Globus pallidus (tissue), 1 donor: ENCODE measurements at regions not wholly inside any gene's neighbourhood (a gene's known extent, or its start where the extent isn't known, plus 50 kb on each side); places are given as distances from the start of the nearest gene placed in this dataset.
"Not testable (repeated sequence)": the region's sequence is repeated elsewhere in the genome, so short reads cannot be mapped to it uniquely, and the experiment has no call there.

Source experiments
- DNase-seq: peaks from one replicate; pipeline ENCODE4 v3.0.0-alpha.2; 2015; ENCODE audit warnings: low spot score

- DNase-seq: no peak
Observed at GRCh38 chr4:103853146-103853545, 133.4 kb upstream of the TACR3 start.

DNA sequence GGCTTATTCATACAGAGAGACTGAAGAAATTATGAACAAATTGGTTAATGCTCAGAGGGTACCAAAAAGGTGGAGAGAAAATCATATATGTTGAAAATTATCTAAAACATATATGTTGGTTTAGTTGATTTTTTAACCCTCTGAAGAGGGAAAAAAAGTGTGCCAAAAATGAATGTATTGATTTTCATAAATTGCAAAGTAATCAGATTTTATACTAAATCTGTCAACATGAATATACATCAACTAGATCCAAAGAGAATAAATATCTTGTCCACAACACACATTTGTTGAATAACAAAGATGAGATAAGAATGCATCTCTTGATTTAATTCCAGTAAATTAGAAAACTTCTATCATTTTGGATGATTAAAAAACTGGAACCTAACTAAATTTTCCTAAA, 125.3 kb upstream of the TACR3 start:
- no peak for DNase-seq

DNA sequence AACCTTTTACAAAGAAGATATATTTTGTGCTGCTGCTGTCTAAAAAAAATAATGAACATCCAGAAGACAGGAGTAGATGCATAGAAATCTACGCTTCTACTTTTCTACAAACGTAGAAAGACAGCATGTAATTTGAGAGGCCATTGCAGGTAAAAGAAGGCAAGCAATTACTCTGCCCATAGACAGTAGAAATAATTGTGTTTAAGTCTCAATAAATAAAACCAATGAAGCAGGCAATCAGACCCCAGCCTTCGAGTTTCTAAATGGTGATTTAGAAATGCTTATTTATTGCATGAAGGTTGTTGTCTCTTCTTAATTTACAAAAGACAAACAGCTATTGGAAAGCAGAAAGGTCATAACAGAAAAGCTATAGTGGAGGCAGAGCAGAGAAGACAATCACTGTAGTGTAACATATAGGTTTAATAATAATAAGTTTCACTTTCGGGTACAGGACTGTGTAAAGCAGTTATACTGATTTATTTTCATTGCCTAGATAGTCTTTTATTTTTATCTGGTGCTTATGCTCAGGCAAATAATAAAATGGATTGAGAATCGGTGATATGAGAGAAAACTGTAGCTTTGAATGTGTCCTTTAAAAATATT, 123.0 kb upstream of the TACR3 start:
- DNase-seq: no peak

DNA sequence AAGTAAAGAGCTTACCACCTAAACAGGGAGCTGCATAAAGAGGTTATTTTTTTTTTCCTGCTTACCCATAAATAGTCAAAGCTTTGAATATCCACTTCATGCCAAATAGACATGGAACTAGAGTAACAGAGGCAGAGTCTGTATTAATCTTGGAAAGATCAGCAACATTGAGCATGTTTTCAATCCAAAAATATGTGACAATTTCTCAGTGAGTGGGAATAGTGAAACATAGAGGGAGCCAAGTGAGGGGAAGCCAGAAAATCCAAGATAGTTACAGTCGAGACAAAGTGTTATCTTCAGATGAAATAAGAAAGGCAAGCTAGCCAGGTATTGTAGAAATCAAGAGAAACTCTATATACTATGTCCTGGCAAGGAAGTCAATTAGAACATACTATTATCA, 122.3 kb upstream of the TACR3 start:
- DNase-seq: no peak

- DNase-seq: not testable (repeated sequence)
Observed at GRCh38 chr4:103810308-103810707, 90.5 kb upstream of the TACR3 start.

- DNase-seq: no peak
Observed at GRCh38 chr4:103802766-103803165, 83.0 kb upstream of the TACR3 start.

- DNase-seq: no peak
Observed at GRCh38 chr4:103787057-103787456, 67.3 kb upstream of the TACR3 start.

DNA sequence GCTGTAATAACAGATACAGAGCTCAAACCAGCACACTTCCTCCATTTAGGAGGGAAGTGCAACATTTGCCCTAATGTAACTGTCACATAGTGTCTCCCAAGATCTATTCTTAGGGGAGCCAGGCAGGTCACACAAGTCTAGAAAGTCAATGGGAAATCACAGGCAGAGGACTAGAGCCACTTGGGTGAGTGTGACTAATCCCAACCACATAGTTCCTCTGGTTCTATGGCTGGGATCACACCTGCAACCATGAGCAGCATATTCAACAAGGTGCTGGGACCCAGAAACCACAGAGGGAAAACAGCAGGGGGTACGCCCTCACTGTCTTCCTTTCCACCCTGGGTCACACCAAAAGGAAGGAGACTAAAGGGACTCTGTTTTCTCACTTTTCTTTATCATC, 66.8 kb upstream of the TACR3 start:
- no peak for DNase-seq

DNA sequence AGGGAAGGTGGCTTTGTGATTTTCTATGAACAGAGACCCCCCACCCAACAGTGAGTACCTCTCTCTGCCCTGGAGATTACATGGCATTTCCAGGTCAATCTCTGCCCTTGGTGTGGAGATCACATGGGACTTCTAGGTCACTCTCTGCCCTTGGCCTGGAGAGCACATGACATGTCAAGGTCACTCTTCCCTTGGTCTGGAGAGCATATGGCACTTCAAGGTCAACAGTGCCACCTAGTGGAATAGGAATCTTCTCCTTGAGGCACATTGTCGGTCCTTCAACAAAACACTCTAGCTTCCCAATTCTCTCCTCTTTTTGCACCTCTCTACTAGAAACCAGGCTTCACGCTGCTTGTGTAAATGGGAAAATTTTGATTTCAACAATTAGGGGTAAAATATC, 66.2 kb upstream of the TACR3 start:
- DNase-seq: peak; percentile 13

DNA sequence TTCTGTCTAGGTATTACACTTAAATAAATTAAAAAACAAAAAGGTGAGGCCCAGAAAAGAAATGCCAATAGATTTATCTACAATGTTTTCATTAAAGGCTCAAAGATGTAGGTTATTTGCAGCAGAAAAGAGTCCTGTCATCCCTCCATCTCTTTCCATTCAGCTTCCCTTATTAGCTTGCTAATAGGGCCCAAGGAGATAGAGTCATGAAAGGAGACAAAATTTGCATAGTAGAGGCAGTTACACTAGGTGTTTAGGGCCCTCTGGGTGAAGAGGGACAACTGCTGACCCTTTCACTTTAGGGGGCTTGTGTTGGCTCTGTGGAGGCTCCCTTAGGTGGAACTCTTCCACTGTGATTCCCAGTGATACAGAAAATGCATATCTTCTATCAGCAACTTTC, 58.4 kb upstream of the TACR3 start:
- no peak for DNase-seq

DNA sequence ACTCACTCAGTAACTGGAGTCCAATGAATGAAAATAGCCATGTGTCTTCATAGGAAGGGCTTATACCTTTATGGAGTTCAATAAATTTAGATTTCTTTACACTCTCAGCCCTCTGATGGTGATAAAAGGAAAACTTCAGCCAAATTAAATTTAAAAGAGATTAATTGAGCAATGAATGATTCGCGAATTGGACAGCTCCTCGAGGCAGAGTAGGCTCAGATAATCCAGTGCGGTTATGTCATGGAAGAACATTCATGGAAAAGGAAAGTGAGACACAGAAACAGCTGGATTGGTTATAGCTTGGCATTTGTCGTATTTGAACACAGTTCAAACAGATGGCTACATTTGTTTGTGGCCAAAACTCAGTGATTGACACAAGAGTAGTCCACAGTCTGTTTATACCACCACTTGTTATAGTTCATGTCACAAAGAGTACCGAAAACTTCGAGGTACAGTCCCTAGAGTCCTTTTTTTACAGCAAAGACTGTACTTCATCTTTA, 54.6 kb upstream of the TACR3 start:
- DNase-seq: no peak

- no peak for DNase-seq
Observed at GRCh38 chr4:103773691-103774231, 54.0 kb upstream of the TACR3 start.
